HepG2 (cell line): ENCODE measurements at regions not wholly inside any gene's neighbourhood (a gene's known extent, or its start where the extent isn't known, plus 50 kb on each side); places are given as distances from the start of the nearest gene placed in this dataset.

Experiments
- ETV5 ChIP-seq: IDR thresholded peaks from 2 replicates; pipeline ENCODE4 v1.6.1; 2018; ENCODE audit warnings: missing biosample characterization, missing genetic modification reagents, inconsistent platforms, borderline replicate concordance
- FOXA1 ChIP-seq, 2 experiments: fragments of 450-650 bp in 1 of 2; sonication (generic) in 1 of 2; formaldehyde crosslinking in 1 of 2; IDR thresholded peaks; 2 replicates each; pipeline versions ENCODE4 v1.4.0 to v1.6.1; 2016 to 2020; ENCODE audit warnings: missing genetic modification reagents in 1 of 2
- FOXJ3 ChIP-seq: sonication (generic); formaldehyde crosslinking; IDR thresholded peaks from 2 replicates; pipeline ENCODE4 v1.4.0; 2020; ENCODE audit warnings: missing genetic modification reagents, mild to moderate bottlenecking, borderline replicate concordance
- GABPA ChIP-seq, 2 experiments: IDR thresholded peaks; 2 replicates each; pipeline ENCODE4 v1.6.1; 2011 to 2016; ENCODE audit warnings: low read depth in 2 of 2, low read length in 1 of 2, missing biosample characterization in 1 of 2, missing genetic modification characterization in 1 of 2
- GZF1 ChIP-seq: sonication (generic); formaldehyde crosslinking; IDR thresholded peaks from 2 replicates; pipeline ENCODE4 v1.5.1; 2020; ENCODE audit warnings: mild to moderate bottlenecking, missing genetic modification reagents
- HDAC2 ChIP-seq: sonication (generic); formaldehyde crosslinking; IDR thresholded peaks from 2 replicates; pipeline ENCODE4 v1.4.0; 2020; ENCODE audit warnings: missing genetic modification reagents
- HNF4A ChIP-seq: sonication (generic); formaldehyde crosslinking; IDR thresholded peaks from 2 replicates; pipeline ENCODE4 v1.4.0; 2020; ENCODE audit warnings: missing genetic modification reagents
- POGZ ChIP-seq: sonication (generic); formaldehyde crosslinking; IDR thresholded peaks from 2 replicates; pipeline ENCODE4 v1.4.0; 2020; ENCODE audit warnings: mild to moderate bottlenecking, missing genetic modification reagents
- RXRA ChIP-seq: sonication (generic); formaldehyde crosslinking; IDR thresholded peaks from 2 replicates; pipeline ENCODE4 v1.5.1; 2020; ENCODE audit warnings: missing genetic modification reagents
- SETDB1 ChIP-seq: sonication (generic); formaldehyde crosslinking; IDR thresholded peaks from 2 replicates; pipeline ENCODE4 v1.5.1; 2020; ENCODE audit warnings: missing genetic modification reagents, mild to moderate bottlenecking, borderline replicate concordance
- SPEN ChIP-seq: sonication (generic); formaldehyde crosslinking; IDR thresholded peaks from 2 replicates; pipeline ENCODE4 v1.5.1; 2020; ENCODE audit warnings: low read depth, mild to moderate bottlenecking, missing genetic modification reagents
- ZMYM2 ChIP-seq: sonication (generic); formaldehyde crosslinking; IDR thresholded peaks from 2 replicates; pipeline ENCODE4 v1.8.0; 2022; ENCODE audit warnings: mild to moderate bottlenecking, missing genetic modification reagents
- ZMYM4 ChIP-seq: sonication (generic); formaldehyde crosslinking; IDR thresholded peaks from 2 replicates; pipeline ENCODE4 v1.8.1; 2023; ENCODE audit warnings: mild to moderate bottlenecking, missing genetic modification reagents
- ZNF430 ChIP-seq: sonication (generic); formaldehyde crosslinking; IDR thresholded peaks from 2 replicates; pipeline ENCODE4 v1.9.0; 2021; ENCODE audit warnings: mild to moderate bottlenecking, missing genetic modification reagents
- ZNF501 ChIP-seq: sonication (generic); formaldehyde crosslinking; IDR thresholded peaks from 2 replicates; pipeline ENCODE4 v1.5.1; 2020; ENCODE audit warnings: mild to moderate bottlenecking, moderate library complexity, missing genetic modification reagents
- ZNF556 ChIP-seq: sonication (generic); formaldehyde crosslinking; IDR thresholded peaks from 2 replicates; pipeline ENCODE4 v1.4.0; 2020; ENCODE audit warnings: mild to moderate bottlenecking, missing genetic modification reagents, borderline replicate concordance
- ZNF614 ChIP-seq: IDR thresholded peaks from 2 replicates; pipeline ENCODE4 v1.6.1; 2018; ENCODE audit warnings: missing biosample characterization, missing genetic modification reagents, inconsistent platforms, borderline replicate concordance
- TF ChIP-seq, protein P1 (sequence below): sonication (generic); formaldehyde crosslinking; IDR thresholded peaks from 2 replicates; pipeline ENCODE4 v1.5.0; 2020; ENCODE audit warnings: missing genetic modification reagents
- TF ChIP-seq, protein P2 (sequence below): IDR thresholded peaks from 2 replicates; pipeline ENCODE4 v1.6.1; 2016
- TF ChIP-seq, protein P3 (sequence below): sonication (generic); formaldehyde crosslinking; IDR thresholded peaks from 2 replicates; pipeline ENCODE4 v1.9.0; 2022; ENCODE audit warnings: low read depth, missing genetic modification reagents
- TF ChIP-seq, protein P4 (sequence below): sonication (generic); formaldehyde crosslinking; IDR thresholded peaks from 2 replicates; pipeline ENCODE4 v1.8.0; 2022; ENCODE audit warnings: mild to moderate bottlenecking, missing genetic modification reagents; ENCODE audit not compliant: insufficient replicate concordance
- TF ChIP-seq, protein P5 (sequence below): sonication (generic); formaldehyde crosslinking; IDR thresholded peaks from 2 replicates; pipeline ENCODE4 v1.4.0; 2020; ENCODE audit warnings: low read depth, mild to moderate bottlenecking, missing genetic modification reagents

DNA sequence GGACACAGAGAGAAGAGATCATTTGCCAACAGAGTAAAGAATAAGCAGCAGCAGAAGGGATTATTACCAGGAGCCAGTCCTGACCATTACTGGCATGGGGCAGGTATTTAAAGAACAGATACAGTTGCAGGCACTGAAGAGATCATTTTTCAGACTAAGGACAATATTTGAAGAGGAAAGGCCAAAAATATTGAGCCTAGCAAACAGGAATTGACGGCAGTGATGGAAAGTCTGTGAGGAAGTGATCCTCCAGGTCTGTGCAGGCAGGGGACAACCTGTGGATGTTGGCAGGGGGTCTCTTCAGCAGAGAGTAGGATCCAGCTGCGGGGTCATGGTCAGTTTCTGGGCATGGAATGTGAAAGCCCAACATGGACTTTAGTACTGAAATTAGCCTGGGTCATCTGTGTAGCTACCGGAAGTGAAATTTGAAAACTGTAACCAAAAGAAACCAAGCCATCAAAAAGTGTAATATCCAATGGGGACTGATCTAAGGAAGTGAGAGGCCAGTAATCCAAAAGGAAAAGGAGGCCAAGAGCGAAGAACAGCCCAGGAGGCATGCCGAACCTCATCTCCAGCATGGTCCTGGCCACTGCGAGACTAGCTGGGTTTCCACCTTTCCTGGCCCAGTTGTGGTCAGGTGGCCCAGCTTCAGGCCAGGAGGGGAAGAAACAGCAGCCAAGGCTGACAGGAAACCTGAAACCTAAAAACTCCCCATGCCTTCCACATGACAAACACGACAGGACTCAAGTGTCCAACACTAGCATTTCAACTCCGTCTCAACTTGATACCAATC is 115.1 kb upstream of the TNFAIP3 start (continued):
- TF ChIP-seq FOXJ3 (0 out of 2 replicates have a peak, but pooled peaks have one; percentile 23), GABPA (IDR thresholded peaks at IDR 0.05; ENCODE audit: low read depth, low read length) (no peak), GABPA (CRISPR knock-in tag; IDR thresholded peaks at IDR 0.05; ENCODE audit: low read depth) (peak; percentile 60; the same call in 1 of the 2 replicates), ZMYM4 (CRISPR knock-in tag) (peak; percentile 75), SETDB1 (CRISPR knock-in tag) (0 out of 2 replicates have a peak, but pooled peaks have one; percentile 61), ETV5 (CRISPR knock-in tag) (peak; percentile 31; the same call in 1 of the 2 replicates), FOXA1 (IDR thresholded peaks at IDR 0.05) (no peak), FOXA1 (CRISPR knock-in tag; IDR thresholded peaks at IDR 0.05) (peak; percentile 23; the same call in 1 of the 2 replicates), POGZ (CRISPR knock-in tag) (peak; percentile 69; the same call in 1 of the 2 replicates), GZF1 (0 out of 2 replicates have a peak, but pooled peaks have one; percentile 17), HDAC2 (CRISPR knock-in tag) (peak; percentile 41; the same call in 1 of the 2 replicates), ZNF501 (no peak), ZNF556 (CRISPR knock-in tag) (0 out of 2 replicates have a peak, but pooled peaks have one; percentile 33), ZMYM2 (CRISPR knock-in tag) (peak; percentile 78; the same call in 1 of the 2 replicates), HNF4A (CRISPR knock-in tag) (peak; percentile 80), ZNF614 (CRISPR knock-in tag) (peak; percentile 35), ZNF430 (CRISPR knock-in tag) (peak; percentile 23; the same call in 1 of the 2 replicates), SPEN (peak; percentile 35; the same call in 1 of the 2 replicates), RXRA (CRISPR knock-in tag) (peak; percentile 60; the same call in 1 of the 2 replicates)
- TF ChIP-seq, protein P1, sequence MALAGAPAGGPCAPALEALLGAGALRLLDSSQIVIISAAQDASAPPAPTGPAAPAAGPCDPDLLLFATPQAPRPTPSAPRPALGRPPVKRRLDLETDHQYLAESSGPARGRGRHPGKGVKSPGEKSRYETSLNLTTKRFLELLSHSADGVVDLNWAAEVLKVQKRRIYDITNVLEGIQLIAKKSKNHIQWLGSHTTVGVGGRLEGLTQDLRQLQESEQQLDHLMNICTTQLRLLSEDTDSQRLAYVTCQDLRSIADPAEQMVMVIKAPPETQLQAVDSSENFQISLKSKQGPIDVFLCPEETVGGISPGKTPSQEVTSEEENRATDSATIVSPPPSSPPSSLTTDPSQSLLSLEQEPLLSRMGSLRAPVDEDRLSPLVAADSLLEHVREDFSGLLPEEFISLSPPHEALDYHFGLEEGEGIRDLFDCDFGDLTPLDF: 0 out of 2 replicates have a peak, but pooled peaks have one; percentile 42
- TF ChIP-seq, protein P2, sequence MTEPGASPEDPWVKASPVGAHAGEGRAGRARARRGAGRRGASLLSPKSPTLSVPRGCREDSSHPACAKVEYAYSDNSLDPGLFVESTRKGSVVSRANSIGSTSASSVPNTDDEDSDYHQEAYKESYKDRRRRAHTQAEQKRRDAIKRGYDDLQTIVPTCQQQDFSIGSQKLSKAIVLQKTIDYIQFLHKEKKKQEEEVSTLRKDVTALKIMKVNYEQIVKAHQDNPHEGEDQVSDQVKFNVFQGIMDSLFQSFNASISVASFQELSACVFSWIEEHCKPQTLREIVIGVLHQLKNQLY: 0 out of 2 replicates have a peak, but pooled peaks have one; percentile 12
- TF ChIP-seq, protein P3, sequence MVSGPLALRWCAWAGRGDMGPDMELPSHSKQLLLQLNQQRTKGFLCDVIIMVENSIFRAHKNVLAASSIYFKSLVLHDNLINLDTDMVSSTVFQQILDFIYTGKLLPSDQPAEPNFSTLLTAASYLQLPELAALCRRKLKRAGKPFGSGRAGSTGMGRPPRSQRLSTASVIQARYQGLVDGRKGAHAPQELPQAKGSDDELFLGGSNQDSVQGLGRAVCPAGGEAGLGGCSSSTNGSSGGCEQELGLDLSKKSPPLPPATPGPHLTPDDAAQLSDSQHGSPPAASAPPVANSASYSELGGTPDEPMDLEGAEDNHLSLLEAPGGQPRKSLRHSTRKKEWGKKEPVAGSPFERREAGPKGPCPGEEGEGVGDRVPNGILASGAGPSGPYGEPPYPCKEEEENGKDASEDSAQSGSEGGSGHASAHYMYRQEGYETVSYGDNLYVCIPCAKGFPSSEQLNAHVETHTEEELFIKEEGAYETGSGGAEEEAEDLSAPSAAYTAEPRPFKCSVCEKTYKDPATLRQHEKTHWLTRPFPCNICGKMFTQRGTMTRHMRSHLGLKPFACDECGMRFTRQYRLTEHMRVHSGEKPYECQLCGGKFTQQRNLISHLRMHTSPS (CRISPR knock-in tag): 0 out of 2 replicates have a peak, but pooled peaks have one; percentile 14
- TF ChIP-seq, protein P4, sequence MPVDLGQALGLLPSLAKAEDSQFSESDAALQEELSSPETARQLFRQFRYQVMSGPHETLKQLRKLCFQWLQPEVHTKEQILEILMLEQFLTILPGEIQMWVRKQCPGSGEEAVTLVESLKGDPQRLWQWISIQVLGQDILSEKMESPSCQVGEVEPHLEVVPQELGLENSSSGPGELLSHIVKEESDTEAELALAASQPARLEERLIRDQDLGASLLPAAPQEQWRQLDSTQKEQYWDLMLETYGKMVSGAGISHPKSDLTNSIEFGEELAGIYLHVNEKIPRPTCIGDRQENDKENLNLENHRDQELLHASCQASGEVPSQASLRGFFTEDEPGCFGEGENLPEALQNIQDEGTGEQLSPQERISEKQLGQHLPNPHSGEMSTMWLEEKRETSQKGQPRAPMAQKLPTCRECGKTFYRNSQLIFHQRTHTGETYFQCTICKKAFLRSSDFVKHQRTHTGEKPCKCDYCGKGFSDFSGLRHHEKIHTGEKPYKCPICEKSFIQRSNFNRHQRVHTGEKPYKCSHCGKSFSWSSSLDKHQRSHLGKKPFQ (CRISPR knock-in tag): no peak
- TF ChIP-seq, protein P5, sequence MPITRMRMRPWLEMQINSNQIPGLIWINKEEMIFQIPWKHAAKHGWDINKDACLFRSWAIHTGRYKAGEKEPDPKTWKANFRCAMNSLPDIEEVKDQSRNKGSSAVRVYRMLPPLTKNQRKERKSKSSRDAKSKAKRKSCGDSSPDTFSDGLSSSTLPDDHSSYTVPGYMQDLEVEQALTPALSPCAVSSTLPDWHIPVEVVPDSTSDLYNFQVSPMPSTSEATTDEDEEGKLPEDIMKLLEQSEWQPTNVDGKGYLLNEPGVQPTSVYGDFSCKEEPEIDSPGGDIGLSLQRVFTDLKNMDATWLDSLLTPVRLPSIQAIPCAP (CRISPR knock-in tag): no peak
